SK-N-SH treated with all-trans-retinoic acid at 6 μM for 48 hours (cell line): ENCODE measurements at regions not wholly inside any gene's neighbourhood (a gene's known extent, or its start where the extent isn't known, plus 50 kb on each side); places are given as distances from the start of the nearest gene placed in this dataset.

ENCODE experiments used
- ATAC-seq: fragments of 200-7000 bp; cut with Tn5 transposase; 3 replicates; pipeline ENCODE4 v1.9.1; 2020; ENCODE audit warnings: mild to moderate bottlenecking, moderate library complexity
- ARNTL ChIP-seq: fragments of 450-650 bp; formaldehyde crosslinking; IDR thresholded peaks from 2 replicates; pipeline ENCODE4 v1.5.0; 2020; ENCODE audit warnings: low read depth, mild to moderate bottlenecking, moderate library complexity, borderline replicate concordance
- BACH2 ChIP-seq: fragments of 250-450 bp; sonication (Bioruptor Pico); IDR thresholded peaks from 2 replicates; pipeline ENCODE4 v1.9.0; 2021; ENCODE audit warnings: mild to moderate bottlenecking, borderline replicate concordance
- CSDC2 ChIP-seq: fragments of 250-450 bp; sonication (Bioruptor Pico); IDR thresholded peaks from 2 replicates; pipeline ENCODE4 v1.5.0; 2020; ENCODE audit warnings: mild to moderate bottlenecking, moderate library complexity
- ESRRG ChIP-seq: fragments of 250-450 bp; sonication (Bioruptor Pico); IDR thresholded peaks from 2 replicates; pipeline ENCODE4 v1.6.1; 2021; ENCODE audit warnings: mild to moderate bottlenecking
- GLIS3 ChIP-seq: fragments of 250-450 bp; sonication (Bioruptor Pico); IDR thresholded peaks from 2 replicates; pipeline ENCODE4 v1.5.0; 2020; ENCODE audit warnings: mild to moderate bottlenecking, moderate library complexity
- ISL1 ChIP-seq: fragments of 250-450 bp; sonication (Bioruptor Pico); IDR thresholded peaks from 2 replicates; pipeline ENCODE4 v2.1.2; 2022; ENCODE audit warnings: mild to moderate bottlenecking, moderate library complexity
- OSR1 ChIP-seq: fragments of 250-450 bp; sonication (Bioruptor Pico); IDR thresholded peaks from 2 replicates; pipeline ENCODE4 v1.8.0; 2022; ENCODE audit warnings: moderate library complexity, mild to moderate bottlenecking, inconsistent platforms
- SNAI2 ChIP-seq: fragments of 250-450 bp; sonication (Bioruptor Pico); IDR thresholded peaks from 2 replicates; pipeline ENCODE4 v1.5.0; 2020; ENCODE audit warnings: mild to moderate bottlenecking, moderate library complexity
- TCF4 ChIP-seq: fragments of 250-450 bp; sonication (Bioruptor Pico); IDR thresholded peaks from 2 replicates; pipeline ENCODE4 v1.8.0; 2021; ENCODE audit warnings: mild to moderate bottlenecking, moderate library complexity, borderline replicate concordance
- ZC3H10 ChIP-seq: fragments of 250-450 bp; sonication (Bioruptor Pico); IDR thresholded peaks from 2 replicates; pipeline ENCODE4 v1.5.1; 2021; ENCODE audit warnings: mild to moderate bottlenecking, moderate library complexity
- ZNF565 ChIP-seq: fragments of 450-650 bp; formaldehyde crosslinking; conservative IDR thresholded peaks from 2 replicates; pipeline ENCODE4 v1.5.0; 2020; ENCODE audit warnings: low read depth, mild to moderate bottlenecking, moderate library complexity
- ZNF70 ChIP-seq: fragments of 450-650 bp; formaldehyde crosslinking; IDR thresholded peaks from 2 replicates; pipeline ENCODE4 v1.5.0; 2020; ENCODE audit warnings: mild to moderate bottlenecking, moderate library complexity
- ZNF8 ChIP-seq: fragments of 450-650 bp; formaldehyde crosslinking; IDR thresholded peaks from 2 replicates; pipeline ENCODE4 v1.5.0; 2020; ENCODE audit warnings: mild to moderate bottlenecking, moderate library complexity
- TF ChIP-seq, protein P1 (sequence below): fragments of 250-450 bp; sonication (Bioruptor Pico); IDR thresholded peaks from 2 replicates; pipeline ENCODE4 v1.5.1; 2020; ENCODE audit warnings: low read depth, mild to moderate bottlenecking, moderate library complexity
- TF ChIP-seq, protein P2 (sequence below): fragments of 250-450 bp; sonication (Bioruptor Pico); IDR thresholded peaks from 2 replicates; pipeline ENCODE4 v1.5.0; 2020; ENCODE audit warnings: mild to moderate bottlenecking, moderate library complexity
- TF ChIP-seq, protein P3 (sequence below): fragments of 250-450 bp; sonication (Bioruptor Pico); IDR thresholded peaks from 2 replicates; pipeline ENCODE4 v1.5.1; 2021; ENCODE audit warnings: mild to moderate bottlenecking, moderate library complexity
- TF ChIP-seq, protein P4 (sequence below): fragments of 250-450 bp; sonication (Bioruptor Pico); IDR thresholded peaks from 2 replicates; pipeline ENCODE4 v1.8.0; 2020; ENCODE audit warnings: mild to moderate bottlenecking, moderate library complexity, borderline replicate concordance

DNA sequence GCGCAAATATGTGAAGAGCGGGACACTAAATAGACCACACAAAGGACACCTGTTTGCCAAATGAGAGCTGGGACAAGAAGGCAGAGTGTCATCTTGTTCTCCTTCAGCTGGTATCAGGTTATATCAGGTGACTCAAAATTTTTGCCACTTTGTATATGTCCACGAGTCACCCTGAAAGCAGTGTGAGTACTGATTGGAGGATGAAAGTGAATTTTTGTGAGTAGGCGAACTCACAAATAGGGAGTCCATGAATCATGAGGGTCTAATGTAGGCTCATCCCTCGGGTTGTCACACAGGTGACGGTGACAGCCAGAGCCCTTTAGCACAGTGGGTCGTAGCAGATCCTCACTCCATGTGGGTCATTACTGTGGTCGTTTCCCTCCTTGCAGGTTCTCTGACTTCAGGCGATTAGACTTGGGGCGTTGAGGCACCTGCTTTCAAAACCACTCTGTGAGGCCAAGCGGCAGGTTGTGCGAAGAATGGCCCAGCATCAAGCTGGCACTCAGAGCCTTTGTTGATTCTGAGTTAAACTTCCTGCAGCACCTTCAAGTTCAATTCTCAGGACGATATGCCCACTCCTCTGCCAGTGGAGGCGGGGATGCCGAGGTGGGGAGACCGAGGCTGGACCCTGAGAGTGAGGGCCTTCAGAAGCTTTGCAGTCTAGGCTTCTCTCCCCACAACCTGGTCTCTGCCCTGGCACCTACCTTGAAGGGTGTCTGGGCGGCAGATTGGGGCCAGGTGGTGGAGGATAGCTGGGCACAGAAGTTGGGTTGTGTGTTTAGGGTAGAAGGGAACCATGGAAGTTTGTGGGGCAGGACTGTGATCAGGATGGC lies 173.8 kb downstream of the SMAD6 start:
- TF ChIP-seq, protein P1, sequence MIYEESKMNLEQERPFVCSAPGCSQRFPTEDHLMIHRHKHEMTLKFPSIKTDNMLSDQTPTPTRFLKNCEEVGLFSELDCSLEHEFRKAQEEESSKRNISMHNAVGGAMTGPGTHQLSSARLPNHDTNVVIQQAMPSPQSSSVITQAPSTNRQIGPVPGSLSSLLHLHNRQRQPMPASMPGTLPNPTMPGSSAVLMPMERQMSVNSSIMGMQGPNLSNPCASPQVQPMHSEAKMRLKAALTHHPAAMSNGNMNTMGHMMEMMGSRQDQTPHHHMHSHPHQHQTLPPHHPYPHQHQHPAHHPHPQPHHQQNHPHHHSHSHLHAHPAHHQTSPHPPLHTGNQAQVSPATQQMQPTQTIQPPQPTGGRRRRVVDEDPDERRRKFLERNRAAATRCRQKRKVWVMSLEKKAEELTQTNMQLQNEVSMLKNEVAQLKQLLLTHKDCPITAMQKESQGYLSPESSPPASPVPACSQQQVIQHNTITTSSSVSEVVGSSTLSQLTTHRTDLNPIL (CRISPR knock-in tag): no peak
- TF ChIP-seq, protein P2, sequence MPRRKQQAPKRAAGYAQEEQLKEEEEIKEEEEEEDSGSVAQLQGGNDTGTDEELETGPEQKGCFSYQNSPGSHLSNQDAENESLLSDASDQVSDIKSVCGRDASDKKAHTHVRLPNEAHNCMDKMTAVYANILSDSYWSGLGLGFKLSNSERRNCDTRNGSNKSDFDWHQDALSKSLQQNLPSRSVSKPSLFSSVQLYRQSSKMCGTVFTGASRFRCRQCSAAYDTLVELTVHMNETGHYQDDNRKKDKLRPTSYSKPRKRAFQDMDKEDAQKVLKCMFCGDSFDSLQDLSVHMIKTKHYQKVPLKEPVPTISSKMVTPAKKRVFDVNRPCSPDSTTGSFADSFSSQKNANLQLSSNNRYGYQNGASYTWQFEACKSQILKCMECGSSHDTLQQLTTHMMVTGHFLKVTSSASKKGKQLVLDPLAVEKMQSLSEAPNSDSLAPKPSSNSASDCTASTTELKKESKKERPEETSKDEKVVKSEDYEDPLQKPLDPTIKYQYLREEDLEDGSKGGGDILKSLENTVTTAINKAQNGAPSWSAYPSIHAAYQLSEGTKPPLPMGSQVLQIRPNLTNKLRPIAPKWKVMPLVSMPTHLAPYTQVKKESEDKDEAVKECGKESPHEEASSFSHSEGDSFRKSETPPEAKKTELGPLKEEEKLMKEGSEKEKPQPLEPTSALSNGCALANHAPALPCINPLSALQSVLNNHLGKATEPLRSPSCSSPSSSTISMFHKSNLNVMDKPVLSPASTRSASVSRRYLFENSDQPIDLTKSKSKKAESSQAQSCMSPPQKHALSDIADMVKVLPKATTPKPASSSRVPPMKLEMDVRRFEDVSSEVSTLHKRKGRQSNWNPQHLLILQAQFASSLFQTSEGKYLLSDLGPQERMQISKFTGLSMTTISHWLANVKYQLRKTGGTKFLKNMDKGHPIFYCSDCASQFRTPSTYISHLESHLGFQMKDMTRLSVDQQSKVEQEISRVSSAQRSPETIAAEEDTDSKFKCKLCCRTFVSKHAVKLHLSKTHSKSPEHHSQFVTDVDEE: no peak
- no peak for TF ChIP-seq ZNF8 (CRISPR knock-in tag)
- TF ChIP-seq ESRRG (CRISPR knock-in tag): no peak
- no peak for TF ChIP-seq GLIS3 (CRISPR knock-in tag)
- TF ChIP-seq ZNF70: no peak
- no peak for TF ChIP-seq ARNTL (CRISPR knock-in tag)
- no peak for TF ChIP-seq SNAI2 (CRISPR knock-in tag)
- no peak for TF ChIP-seq ZC3H10 (CRISPR knock-in tag)
- TF ChIP-seq, all 23 proteins: peak for 0

DNA sequence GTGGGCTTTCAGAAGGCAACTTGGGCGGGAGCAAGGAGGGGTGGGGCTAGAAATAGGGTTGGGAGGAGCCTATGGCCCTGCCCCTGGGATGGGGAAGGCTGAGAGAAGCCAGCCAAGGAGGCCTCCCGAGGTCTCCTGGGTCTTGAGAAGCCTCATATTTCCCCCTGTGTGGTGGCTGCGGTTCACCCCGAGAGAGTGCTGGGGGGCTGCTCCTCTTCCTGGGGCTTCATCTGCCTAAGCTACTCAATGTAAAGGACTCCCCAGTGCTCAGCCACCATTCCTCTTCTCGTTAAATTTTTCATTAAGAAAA lies 174.3 kb downstream of the SMAD6 start:
- TF ChIP-seq CSDC2 (CRISPR knock-in tag) (no peak), OSR1 (no peak), ZNF565 (CRISPR knock-in tag) (no peak), ARNTL (CRISPR knock-in tag) (no peak), ZNF70 (no peak)
- no peak; the same call in 2 of the 3 replicates for ATAC-seq

More for the DNA sequence above, 173.8 kb downstream of the SMAD6 start:
- no peak for ATAC-seq

DNA sequence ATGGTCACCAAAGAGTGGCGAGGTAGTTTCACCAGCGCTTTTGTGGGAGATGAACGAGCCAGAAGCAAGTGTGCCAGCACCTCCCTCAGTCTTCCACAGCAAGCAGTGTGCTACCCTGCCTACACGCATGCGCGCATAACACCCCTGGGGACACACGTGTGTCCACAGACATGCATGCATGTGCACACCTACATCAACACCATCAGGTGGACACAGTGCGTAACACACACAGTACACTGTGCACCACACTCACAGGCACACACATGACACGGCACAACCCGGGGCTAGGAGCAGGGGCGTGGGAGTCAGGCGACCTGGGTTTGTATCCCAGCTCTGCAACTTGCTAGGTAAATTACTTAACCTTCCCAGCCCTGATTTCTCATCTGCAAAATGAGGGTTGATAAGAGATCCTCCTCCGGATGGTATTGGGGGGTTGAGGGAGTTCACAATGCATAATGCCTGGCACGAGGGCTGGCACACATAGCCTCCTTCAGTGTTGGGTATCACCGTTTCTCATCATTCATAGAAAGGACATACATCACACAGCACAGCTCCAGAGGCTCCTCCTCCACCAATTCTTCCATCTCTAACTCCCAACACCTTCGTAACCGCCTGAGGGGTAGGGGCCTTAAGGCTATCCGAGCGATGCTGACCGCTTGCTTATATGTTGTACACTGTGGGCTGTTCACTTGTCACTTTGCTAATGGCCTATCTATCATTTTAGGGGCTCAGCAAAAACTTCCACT lies 174.9 kb downstream of the SMAD6 start:
- no peak for ATAC-seq
- TF ChIP-seq CSDC2 (CRISPR knock-in tag): no peak
- TF ChIP-seq, protein P3, sequence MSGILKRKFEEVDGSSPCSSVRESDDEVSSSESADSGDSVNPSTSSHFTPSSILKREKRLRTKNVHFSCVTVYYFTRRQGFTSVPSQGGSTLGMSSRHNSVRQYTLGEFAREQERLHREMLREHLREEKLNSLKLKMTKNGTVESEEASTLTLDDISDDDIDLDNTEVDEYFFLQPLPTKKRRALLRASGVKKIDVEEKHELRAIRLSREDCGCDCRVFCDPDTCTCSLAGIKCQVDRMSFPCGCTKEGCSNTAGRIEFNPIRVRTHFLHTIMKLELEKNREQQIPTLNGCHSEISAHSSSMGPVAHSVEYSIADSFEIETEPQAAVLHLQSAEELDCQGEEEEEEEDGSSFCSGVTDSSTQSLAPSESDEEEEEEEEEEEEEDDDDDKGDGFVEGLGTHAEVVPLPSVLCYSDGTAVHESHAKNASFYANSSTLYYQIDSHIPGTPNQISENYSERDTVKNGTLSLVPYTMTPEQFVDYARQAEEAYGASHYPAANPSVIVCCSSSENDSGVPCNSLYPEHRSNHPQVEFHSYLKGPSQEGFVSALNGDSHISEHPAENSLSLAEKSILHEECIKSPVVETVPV (CRISPR knock-in tag): no peak
- no peak for TF ChIP-seq ISL1 (CRISPR knock-in tag)
- TF ChIP-seq ARNTL (CRISPR knock-in tag): no peak
- TF ChIP-seq ZC3H10 (CRISPR knock-in tag): no peak
- TF ChIP-seq TCF4: no peak
- no peak for TF ChIP-seq ZNF565 (CRISPR knock-in tag)
- no peak for TF ChIP-seq ESRRG (CRISPR knock-in tag)
- no peak for TF ChIP-seq SNAI2 (CRISPR knock-in tag)
- TF ChIP-seq, protein P1 (CRISPR knock-in tag): no peak
- no peak for TF ChIP-seq BACH2 (CRISPR knock-in tag)
- TF ChIP-seq, protein P4, sequence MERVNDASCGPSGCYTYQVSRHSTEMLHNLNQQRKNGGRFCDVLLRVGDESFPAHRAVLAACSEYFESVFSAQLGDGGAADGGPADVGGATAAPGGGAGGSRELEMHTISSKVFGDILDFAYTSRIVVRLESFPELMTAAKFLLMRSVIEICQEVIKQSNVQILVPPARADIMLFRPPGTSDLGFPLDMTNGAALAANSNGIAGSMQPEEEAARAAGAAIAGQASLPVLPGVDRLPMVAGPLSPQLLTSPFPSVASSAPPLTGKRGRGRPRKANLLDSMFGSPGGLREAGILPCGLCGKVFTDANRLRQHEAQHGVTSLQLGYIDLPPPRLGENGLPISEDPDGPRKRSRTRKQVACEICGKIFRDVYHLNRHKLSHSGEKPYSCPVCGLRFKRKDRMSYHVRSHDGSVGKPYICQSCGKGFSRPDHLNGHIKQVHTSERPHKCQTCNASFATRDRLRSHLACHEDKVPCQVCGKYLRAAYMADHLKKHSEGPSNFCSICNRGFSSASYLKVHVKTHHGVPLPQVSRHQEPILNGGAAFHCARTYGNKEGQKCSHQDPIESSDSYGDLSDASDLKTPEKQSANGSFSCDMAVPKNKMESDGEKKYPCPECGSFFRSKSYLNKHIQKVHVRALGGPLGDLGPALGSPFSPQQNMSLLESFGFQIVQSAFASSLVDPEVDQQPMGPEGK (CRISPR knock-in tag): no peak
